ENCODE measurements at regions not wholly inside any gene's neighbourhood (a gene's known extent, or its start where the extent isn't known, plus 50 kb on each side); places are given as distances from the start of the nearest gene placed in this dataset.

DNA sequence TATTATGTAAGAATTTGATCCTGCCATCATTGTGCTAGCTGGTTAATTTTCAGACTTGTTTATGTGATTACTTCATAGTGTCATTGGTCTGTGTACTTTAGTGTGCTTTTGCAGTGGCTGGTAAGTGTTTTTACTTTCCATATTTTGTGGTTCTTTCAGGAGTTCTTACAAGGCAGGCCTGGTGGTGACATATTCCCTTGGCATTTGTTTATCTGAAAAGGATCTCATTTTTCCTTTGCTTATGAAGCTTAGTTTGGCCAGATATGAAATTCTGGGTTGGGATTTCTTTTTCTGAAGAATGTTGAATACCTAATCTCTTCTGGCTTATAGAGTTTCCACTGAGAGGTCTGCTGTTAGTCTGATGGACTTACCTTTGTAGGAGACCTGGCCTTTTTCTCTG, 72.8 kb upstream of the MC4R start:
- peak; percentile 7 for DNase-seq (ENCODE audit: low read depth)

DNA sequence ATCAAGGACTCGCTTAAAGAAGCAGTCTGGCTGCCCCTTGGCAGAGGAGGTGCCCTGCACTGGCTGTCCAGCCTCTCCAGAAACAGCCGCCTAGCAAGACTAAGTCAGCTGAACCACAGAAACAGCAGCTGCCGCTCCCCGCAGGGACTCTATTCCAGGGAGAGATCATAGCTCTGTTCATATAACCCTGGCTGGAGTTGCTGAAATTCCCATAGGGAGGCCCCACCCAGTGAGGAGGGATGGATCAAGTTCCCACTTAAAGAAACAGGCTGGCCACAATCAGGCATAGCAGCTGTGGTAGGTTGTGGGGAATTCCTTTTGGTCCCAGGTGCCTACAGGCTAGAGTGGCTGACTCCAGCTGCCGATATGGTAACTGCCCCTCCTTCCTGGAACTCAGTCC, 74.2 kb upstream of the MC4R start:
- DNase-seq (ENCODE audit: low read depth): no peak

GRCh38 chr18:60448487-60449267, 76.1 kb upstream of the MC4R start:
- no peak for DNase-seq (ENCODE audit: low read depth)

GRCh38 chr18:60452421-60452820, 79.8 kb upstream of the MC4R start:
- peak; percentile 11 for DNase-seq (ENCODE audit: low read depth)

- peak; percentile 1 for DNase-seq (ENCODE audit: low read depth)
These were observed 94.1 kb upstream of the MC4R start for GRCh38 chr18:60466677-60467076.

GRCh38 chr18:60469387-60470100, 97.0 kb upstream of the MC4R start:
- DNase-seq (ENCODE audit: low read depth): no peak

DNA sequence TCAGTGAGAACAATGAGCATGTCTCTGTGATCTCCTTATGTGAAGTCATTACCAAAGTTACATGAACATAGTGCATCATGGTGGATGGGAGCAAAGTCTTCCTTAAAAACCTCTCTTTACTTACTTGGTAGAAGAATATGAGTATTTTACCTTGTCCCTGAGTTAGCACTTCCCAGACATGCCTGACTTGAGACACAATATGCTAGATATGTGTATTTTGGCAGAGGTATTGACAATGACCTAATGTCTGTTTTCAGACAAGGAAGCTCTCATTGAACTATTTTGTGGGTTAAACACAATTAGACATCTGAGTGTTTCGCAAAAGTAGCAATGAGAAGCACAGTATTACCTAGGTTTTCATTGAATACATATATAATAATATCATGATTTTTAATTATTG, 99.1 kb upstream of the MC4R start:
- no peak for DNase-seq (ENCODE audit: low read depth)

GRCh38 chr18:60485201-60485600, 112.6 kb upstream of the MC4R start:
- DNase-seq (ENCODE audit: low read depth): peak; percentile 5

DNA sequence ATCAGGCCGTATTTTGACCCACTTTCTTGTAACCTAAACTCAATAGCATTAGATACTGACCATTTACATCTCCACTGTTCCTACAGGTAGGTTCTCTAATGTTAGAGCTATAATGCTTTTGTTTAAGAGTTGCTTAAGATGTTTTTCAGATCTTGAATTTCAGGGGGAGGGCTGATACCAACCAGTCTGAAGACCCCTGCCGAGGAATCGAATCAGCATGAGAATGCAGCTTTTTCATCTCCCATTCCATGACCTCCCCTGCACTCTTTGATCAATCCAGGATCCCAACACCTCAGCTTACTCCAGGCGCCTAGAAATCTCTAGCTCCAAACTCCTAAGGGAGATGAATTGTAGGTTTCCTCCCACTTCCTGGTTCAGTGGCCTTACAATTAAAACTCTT, 120.5 kb upstream of the MC4R start:
- DNase-seq (ENCODE audit: low read depth): no peak

DNA sequence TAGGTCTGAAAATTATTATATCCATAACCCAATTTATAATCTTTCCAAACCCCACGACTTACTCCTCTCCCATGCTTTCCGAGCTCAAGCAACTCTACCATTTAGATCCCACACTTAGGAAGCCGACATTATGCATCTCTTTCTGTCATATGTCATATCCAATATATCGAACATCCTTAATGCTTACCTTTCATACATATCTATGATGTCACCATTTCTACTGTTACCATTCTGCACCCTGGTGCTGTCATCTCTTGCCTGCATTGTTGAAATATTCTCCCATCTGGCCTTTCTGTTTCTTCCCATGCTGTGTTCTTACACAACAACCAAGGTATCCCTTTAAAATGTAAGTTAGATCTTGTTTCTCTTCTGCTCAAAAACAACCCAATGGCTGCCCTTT, 127.1 kb upstream of the MC4R start:
- no peak for DNase-seq (ENCODE audit: low read depth)

- DNase-seq (ENCODE audit: low read depth): peak; percentile 1
These were observed 128.4 kb upstream of the MC4R start for GRCh38 chr18:60500960-60501359.

DNA sequence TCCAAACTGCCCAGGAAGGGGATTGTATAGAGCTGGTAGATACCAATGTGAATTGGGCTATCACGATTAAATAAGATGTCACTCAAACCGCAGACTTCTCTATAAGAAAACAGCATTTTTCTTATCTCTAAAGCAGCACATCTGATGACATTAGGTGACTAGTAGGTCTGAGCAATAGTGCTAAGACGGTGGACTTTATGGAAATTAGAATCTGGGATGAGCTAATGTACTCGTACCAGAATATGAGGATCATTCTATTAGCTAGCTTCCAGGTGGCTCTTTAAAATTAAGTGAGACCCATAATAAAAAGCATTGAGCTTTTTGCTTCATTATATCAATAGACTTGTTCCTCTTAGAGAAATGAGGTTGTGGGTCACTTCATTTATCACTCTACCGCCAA, 130.0 kb upstream of the MC4R start:
- no peak for DNase-seq (ENCODE audit: low read depth)

DNA sequence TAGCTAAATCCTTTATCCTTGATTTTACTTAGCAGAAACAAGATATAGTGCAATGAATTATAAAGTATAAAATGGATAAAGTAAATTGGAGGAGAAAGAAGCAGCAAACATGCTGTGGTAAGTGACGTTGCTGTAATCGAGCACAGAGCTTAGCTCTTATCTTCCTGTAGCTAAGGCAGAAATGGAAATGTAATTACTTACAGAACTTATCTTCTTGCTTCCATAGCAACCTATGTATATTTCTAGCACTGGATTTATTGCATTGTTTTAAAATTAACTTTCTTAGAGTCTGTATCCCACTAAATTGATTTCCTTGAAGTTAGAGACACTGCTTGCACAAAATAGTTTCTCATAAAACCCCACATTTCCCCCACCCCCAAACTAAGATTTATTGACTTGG, 130.6 kb upstream of the MC4R start:
- DNase-seq (ENCODE audit: low read depth): no peak

- no peak for DNase-seq (ENCODE audit: low read depth)
These were observed 133.6 kb upstream of the MC4R start for GRCh38 chr18:60506190-60506589.

GRCh38 chr18:60506682-60507081, 134.1 kb upstream of the MC4R start:
- no peak for DNase-seq (ENCODE audit: low read depth)

GRCh38 chr18:60508108-60508507, 135.5 kb upstream of the MC4R start:
- no peak for DNase-seq (ENCODE audit: low read depth)

- DNase-seq (ENCODE audit: low read depth): peak; percentile 30
These were observed 162.0 kb upstream of the MC4R start for GRCh38 chr18:60534538-60534937.

DNA sequence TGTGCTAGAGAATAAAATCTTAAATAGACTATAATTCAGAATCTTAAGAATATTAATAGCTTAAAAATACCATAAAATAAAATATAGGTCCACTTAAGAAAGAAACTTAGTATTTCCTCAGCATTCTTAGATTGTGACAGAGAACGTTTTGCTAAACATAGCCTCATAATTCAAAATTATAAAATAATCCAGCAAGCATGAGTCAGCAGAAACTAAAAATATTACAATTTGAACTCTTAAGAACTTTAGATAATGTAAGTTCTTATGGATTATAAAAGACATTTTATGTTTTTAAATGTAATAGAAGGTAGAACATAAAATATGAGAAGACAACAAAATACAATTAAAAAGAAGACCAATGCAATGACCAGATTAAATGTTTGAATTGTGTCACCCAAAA, 164.5 kb upstream of the MC4R start:
- no peak for DNase-seq (ENCODE audit: low read depth)

DNA sequence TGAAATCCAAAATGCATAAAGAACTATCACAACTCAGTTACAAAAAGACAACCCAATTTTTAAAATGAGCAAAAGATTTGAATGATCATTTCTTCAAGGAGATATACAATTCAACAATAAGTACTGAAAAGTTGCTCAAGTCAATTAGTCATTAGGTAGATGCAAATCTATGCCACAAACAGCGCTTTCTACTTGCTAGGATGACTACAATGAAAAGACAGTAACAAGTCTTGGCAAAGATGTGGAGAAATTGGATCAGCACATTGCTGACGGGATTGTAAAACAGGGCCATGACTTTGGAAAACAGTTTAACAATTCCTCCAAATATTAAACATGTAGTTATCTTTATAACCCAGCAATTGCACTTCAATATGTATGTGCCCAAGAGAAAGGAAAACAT, 166.3 kb upstream of the MC4R start:
- no peak for DNase-seq (ENCODE audit: low read depth)

DNA sequence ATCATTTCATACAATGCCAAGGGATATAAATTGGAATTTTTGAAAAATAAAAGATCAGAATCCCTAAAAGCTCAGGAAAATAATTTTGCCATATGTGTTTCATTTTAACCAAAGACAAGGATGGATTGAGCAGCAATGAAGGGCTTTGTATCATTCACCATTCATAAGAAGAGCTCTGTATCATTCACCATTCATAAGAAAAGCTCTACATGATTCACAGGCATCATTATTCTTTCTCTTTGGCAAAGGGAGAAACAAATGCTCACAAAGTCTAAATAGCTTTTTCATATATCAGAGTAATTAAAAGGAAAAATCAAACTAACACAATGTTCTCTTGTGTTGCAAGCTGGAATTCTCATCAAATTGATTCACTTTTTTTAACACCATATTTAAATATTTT, 169.1 kb upstream of the MC4R start:
- no peak for DNase-seq (ENCODE audit: low read depth)

GRCh38 chr18:60543646-60544045, 171.1 kb upstream of the MC4R start:
- DNase-seq (ENCODE audit: low read depth): peak; percentile 12

DNA sequence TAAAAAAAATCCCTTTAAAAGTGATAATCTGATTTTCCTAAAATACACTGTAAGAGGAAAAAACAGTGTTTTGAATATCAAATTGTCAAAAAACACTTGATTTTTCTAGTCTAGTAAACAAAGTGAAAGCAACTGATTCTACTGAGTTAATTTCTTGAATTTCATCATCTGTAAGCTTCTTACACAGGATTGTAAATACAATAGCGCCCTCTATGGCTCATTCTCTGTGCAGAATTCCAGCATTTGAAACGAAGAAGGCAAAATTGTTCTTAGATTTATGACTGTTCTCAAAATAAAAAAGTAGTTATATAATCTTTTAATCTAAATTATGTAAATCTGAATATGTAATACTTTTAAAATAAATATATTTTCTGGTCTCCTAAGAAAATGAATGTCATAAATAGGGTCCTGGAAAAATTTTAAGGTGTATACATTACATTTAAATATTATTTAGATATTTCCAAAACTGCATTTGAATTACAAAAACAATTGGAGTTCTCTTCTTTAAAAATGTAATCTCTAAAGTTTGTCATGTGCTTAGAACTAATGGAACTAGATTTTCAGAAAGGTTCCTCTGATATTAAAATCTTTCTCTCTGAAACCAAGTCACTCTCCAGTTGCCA, 176.9 kb upstream of the MC4R start:
- peak; percentile 67 for DNase-seq (ENCODE audit: low read depth)

GRCh38 chr18:60552948-60553347, 180.4 kb upstream of the MC4R start:
- DNase-seq (ENCODE audit: low read depth): no peak
